AG10803 (cell line): ENCODE measurements at regions not wholly inside any gene's neighbourhood (a gene's known extent, or its start where the extent isn't known, plus 50 kb on each side); places are given as distances from the start of the nearest gene placed in this dataset.
"Not testable (repeated sequence)": the region's sequence is repeated elsewhere in the genome, so short reads cannot be mapped to it uniquely, and the experiment has no call there.

Experiments used
- DNase-seq: peaks from one replicate; pipeline ENCODE4 v3.0.0; 2010; ENCODE audit warnings: low read depth
- H3K4me3 ChIP-seq: 2 replicates; pipeline ENCODE4 v1.5.1; 2011; ENCODE audit warnings: mild to moderate bottlenecking, low read length, control low read depth
- TF ChIP-seq, protein P1 (sequence below): conservative IDR thresholded peaks from 2 replicates; pipeline ENCODE4 v1.5.1; 2011; ENCODE audit warnings: mild to moderate bottlenecking, low read length, control low read depth, inconsistent platforms

DNA sequence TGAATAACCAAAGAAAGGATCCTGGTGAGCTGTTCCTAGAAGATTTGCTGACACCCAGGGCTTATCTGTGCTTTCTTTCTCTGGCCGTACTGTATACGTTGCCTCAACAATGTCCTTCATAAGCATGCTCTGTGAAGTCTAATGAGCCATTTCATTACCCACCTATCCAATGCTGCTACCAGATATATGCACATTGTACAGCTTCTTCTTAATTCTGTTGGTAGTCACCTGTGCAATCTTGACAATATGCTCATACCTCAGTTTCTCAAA is 731.8 kb upstream of the NCAM2 start:
- no peak for DNase-seq
- TF ChIP-seq, protein P1, sequence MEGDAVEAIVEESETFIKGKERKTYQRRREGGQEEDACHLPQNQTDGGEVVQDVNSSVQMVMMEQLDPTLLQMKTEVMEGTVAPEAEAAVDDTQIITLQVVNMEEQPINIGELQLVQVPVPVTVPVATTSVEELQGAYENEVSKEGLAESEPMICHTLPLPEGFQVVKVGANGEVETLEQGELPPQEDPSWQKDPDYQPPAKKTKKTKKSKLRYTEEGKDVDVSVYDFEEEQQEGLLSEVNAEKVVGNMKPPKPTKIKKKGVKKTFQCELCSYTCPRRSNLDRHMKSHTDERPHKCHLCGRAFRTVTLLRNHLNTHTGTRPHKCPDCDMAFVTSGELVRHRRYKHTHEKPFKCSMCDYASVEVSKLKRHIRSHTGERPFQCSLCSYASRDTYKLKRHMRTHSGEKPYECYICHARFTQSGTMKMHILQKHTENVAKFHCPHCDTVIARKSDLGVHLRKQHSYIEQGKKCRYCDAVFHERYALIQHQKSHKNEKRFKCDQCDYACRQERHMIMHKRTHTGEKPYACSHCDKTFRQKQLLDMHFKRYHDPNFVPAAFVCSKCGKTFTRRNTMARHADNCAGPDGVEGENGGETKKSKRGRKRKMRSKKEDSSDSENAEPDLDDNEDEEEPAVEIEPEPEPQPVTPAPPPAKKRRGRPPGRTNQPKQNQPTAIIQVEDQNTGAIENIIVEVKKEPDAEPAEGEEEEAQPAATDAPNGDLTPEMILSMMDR, result no peak
- H3K4me3 ChIP-seq, result no peak overlapping the region

- no peak overlapping the region for H3K4me3 ChIP-seq
- TF ChIP-seq, protein P1, result no peak
- no peak for DNase-seq
Measured at GRCh38 chr21:20270365-20271055, 727.7 kb upstream of the NCAM2 start.

GRCh38 chr21:20272791-20273362 is 725.3 kb upstream of the NCAM2 start:
- no peak overlapping the region for H3K4me3 ChIP-seq
- TF ChIP-seq, protein P1, result no peak
- DNase-seq, result no peak

GRCh38 chr21:20276377-20276776 is 721.8 kb upstream of the NCAM2 start:
- TF ChIP-seq, protein P1, result no peak
- no peak for DNase-seq
- no peak overlapping the region for H3K4me3 ChIP-seq

DNA sequence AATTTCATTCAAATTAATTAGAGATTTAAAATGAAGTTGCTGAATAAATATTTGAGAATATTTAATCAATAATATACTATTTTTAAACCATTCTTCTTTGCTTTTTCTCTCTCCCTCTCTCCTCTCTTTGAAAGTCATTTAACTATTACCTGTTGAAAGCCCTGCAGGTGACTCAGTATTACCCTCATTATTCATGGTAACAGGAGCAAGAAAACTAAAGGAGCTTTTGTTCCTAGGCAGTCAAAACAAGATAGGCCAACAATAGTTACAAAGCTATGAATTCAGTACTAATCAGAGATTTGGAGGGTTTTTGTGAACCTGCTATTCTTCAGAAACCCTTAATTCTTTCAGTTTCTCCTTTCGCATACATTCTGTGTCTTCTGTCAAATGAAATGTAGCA is 721.3 kb upstream of the NCAM2 start:
- TF ChIP-seq, protein P1, result no peak
- H3K4me3 ChIP-seq, result no peak overlapping the region
- DNase-seq, result no peak

GRCh38 chr21:20283836-20284235 is 714.4 kb upstream of the NCAM2 start:
- TF ChIP-seq, protein P1, result no peak

GRCh38 chr21:20292280-20292679 is 705.9 kb upstream of the NCAM2 start:
- no peak overlapping the region for H3K4me3 ChIP-seq
- no peak for DNase-seq
- TF ChIP-seq, protein P1, result no peak

More at GRCh38 chr21:20283836-20284235, 714.4 kb upstream of the NCAM2 start:
- H3K4me3 ChIP-seq, result no peak overlapping the region
- DNase-seq, result no peak

DNA sequence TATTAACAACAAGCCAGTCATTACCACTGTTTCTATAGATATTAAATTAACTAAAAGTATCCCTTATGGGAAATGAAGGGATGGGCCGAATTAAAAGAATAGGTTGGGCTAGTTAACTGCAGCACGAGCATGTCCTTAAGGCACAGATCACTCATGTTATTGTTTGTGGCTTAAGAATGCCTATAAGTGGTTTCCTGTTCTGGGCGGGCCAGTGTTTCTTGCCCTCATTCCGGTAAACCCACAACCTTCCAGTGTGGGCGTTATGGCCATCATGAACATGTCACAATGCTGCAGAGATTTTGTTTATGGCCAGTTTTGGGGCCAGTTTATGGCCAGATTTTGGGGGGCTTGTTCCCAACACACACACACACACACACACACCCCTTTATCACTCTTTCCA is 705.4 kb upstream of the NCAM2 start:
- not testable (repeated sequence) for H3K4me3 ChIP-seq, DNase-seq
